Testis (tissue), 2 donors: ENCODE measurements at regions not wholly inside any gene's neighbourhood (a gene's known extent, or its start where the extent isn't known, plus 50 kb on each side); places are given as distances from the start of the nearest gene placed in this dataset.

ENCODE experiments used
- POLR2A ChIP-seq: fragments of 450-650 bp; IDR thresholded peaks from one replicate; pipeline ENCODE4 v1.6.1; 2017; ENCODE audit warnings: antibody characterized with exemption, mild to moderate bottlenecking, moderate library complexity
- TF ChIP-seq, protein P1 (sequence below), 3 experiments: fragments of 450-650 bp in 2 of 3; fragments of 200-600 bp in 1 of 3; sonication (generic) in 1 of 3; IDR thresholded peaks; one replicate each; pipeline ENCODE4 v1.5.1; 2016 to 2019; ENCODE audit warnings: antibody characterized with exemption in 3 of 3, mild to moderate bottlenecking in 2 of 3, moderate library complexity in 1 of 3

DNA sequence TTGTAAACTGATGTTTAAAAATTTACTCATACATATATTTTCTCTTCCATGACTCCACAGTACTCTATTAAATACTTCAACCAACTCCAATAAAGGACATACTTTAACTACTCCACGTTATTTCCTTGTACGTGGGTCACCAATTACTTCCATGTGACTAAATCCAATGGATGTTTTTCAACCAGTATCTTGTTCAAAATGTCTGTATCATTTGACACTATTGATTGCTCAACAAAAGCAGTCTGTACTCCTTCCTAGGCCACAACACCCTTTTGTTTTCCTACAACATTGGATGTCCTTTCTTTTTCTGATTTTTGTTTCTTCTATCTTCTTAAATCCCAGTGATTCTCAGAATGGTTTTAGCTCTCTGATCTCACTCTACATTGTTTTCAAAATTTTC is 943.7 kb downstream of the EFNA5 start:
- TF ChIP-seq, protein P1, sequence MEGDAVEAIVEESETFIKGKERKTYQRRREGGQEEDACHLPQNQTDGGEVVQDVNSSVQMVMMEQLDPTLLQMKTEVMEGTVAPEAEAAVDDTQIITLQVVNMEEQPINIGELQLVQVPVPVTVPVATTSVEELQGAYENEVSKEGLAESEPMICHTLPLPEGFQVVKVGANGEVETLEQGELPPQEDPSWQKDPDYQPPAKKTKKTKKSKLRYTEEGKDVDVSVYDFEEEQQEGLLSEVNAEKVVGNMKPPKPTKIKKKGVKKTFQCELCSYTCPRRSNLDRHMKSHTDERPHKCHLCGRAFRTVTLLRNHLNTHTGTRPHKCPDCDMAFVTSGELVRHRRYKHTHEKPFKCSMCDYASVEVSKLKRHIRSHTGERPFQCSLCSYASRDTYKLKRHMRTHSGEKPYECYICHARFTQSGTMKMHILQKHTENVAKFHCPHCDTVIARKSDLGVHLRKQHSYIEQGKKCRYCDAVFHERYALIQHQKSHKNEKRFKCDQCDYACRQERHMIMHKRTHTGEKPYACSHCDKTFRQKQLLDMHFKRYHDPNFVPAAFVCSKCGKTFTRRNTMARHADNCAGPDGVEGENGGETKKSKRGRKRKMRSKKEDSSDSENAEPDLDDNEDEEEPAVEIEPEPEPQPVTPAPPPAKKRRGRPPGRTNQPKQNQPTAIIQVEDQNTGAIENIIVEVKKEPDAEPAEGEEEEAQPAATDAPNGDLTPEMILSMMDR (IDR thresholded peaks at IDR 0.05), result no peak
- no peak for TF ChIP-seq POLR2A
